8988T (cell line): ENCODE measurements at regions not wholly inside any gene's neighbourhood (a gene's known extent, or its start where the extent isn't known, plus 50 kb on each side); places are given as distances from the start of the nearest gene placed in this dataset.
"Not testable (repeated sequence)": the region's sequence is repeated elsewhere in the genome, so short reads cannot be mapped to it uniquely, and the experiment has no call there.

ENCODE experiments used
- DNase-seq: peaks from one replicate; pipeline ENCODE4 v3.0.0; 2011

DNA sequence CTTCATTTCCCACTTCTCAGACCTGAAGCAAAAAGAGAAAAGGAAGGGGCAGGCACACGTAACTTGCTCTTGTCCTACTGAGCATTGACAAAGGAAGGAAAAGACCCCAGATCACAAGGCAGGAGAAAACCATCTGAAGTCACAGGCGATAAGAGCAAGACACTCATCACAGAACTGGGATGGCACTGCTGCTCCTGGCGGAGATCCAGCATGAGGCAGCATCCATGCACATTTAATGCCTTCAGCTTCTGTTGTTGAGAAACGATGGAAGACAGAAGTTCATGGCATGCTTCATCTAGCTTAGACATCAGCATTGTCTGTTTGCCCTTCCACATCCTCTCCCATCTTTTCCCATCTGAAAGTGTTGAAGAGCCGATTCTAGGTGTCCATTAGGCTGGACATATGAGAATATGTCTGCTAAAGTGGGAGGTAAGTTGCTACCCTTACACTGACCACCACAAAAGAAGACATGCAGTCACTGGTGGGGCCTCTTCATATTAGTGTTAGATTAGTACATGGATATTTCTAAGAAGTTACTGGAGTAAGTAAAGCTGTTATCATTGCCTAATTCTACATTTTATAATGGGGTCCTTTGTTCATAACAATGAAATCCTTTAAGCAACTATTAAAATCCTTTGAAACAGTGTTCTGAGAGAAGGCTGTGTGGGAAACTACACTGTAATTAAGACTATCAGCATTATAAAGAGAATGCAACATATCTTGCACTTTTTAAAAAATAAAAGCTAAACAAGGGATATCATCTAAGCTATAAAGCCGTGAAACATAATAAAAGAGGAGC lies 618.5 kb downstream of the C6orf118 start:
- no peak for DNase-seq

DNA sequence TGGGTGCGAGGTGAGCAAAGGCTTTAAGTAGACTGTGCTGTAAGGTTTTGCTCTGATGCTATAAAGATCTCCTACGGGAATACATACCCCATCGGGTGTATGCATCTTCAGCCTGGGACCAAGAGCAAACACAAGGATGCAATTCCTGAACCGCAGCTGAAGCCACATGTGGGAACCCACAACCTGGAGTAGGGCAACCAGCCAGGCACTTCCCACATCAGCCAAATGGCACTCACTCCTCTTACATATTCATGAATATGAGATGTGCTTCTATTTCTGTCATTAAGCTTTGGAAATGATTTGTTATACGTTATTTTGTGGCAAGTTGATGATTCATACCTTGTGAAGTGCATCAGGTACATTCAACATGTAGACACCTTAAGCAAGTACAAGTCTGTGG lies 619.2 kb downstream of the C6orf118 start:
- DNase-seq, result no peak

DNA sequence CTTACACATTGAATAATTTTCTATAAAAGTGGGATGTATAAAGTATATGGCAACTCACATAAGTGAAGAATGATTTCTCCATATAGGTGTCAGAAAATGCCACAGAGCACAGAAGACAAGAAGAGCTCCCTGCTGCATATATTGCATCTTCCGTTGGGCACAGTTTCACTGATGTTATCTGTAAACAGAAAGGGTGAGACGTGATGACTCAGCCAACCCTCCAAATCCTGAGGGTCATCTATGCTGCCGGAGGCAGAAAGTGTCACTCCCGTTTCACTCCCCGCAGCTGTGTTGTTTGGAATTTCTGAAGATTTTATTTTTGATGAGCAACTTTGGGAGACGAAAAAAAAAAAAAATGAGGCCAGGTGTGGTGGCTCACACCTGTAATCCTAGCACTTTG lies 644.1 kb downstream of the C6orf118 start:
- DNase-seq, result no peak

DNA sequence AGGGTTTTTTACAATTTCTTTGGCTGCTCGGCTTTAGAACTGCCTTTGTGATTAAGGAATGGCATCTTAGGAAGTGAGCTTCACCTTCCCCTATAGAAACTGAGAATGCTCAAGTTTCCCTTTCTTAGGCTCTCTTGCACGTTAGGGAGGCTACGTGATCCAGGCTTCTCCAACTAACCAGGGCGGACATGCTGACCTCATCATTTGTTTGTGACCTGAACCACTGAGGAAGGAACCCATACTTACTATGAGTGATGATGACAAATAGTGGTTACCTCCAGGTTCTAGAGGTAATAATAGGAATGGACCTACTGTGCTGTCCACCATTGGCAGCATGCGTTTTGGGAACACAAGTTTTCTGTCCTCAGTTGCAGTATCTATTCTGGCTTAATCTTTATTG lies 645.8 kb downstream of the C6orf118 start:
- DNase-seq, result no peak

DNA sequence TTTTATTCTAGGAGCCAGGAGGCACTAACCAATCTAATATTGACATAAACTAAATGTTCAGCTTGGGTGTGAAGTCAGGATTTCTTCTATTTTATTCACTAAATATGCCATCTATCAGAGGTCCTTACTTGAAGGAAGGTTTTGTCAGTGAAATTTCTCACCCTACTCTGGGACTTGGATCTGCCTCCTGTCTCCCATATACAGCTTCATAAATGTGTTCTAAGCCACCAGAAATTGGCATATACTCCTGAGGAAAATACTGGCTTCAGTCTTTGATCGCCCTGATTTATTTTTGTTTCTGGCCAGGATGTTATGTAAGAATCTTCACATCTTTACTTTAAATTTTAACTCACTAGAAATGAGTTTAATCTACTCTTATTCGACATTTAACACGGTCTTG lies 647.7 kb downstream of the C6orf118 start:
- DNase-seq, result no peak

DNA sequence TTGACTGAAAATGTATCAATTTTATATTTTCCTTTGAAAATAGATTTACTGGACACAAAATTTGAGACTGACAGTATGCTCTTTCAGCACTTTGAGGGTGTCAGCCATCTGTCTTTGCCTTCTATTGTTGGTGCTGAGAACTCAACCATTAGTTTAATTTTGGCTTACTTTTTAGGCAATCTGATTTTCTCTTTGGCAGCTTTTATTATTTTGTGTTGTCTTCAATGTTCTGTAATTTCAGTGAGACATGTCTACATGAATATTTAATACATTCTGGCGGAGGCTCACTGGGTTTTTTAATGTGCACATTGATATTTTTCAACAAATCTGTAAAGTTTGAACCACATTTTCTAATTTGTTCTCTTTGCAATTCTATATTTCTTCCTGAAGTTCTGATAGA lies 648.6 kb downstream of the C6orf118 start:
- DNase-seq, result no peak

DNA sequence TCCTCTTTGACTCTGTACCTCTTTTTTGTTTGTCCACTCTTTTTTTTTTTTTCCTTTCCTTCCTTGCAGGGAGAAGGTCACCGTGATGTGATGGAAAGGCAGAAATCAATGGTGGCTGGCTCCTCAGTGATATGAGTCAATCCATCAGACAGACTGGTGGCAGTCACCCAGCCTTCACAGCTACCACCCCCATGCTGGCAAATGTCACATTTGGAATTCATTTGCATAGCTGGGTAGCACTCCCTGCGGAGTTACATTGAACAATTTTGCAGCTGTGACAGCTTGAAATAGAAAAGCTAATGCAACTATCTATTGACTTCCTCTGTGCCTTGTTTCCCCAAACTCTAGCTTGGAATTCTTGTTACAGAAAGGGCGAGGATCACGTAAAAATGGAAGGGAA lies 668.4 kb downstream of the C6orf118 start:
- no peak for DNase-seq

DNA sequence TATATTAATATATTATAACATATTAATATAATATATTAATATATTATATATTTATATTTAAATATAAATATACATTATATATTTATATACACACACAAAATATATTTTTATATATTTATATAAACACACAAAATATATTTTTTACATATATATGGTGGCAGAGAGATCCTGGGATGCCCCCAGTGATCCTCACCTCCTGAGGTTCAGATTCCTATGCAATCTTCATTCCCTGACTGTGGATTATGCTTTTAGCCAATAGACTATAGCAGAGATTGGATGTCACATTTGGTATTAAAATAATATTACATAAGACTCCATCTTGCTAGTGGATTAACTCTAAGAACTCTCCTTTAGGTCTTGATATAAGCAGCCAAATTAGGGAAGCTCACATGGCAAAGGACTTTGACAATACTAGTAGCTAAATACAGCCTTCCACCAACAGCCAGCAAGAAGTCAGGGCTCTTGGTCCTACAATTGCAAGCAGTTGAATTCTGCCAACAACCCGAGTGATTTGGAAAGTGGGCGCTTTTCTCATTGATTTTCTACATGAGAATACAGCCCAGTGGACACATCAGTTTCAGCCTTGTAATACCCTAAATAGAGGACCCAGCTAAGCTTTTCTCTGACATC lies 681.0 kb downstream of the C6orf118 start:
- DNase-seq, result no peak

DNA sequence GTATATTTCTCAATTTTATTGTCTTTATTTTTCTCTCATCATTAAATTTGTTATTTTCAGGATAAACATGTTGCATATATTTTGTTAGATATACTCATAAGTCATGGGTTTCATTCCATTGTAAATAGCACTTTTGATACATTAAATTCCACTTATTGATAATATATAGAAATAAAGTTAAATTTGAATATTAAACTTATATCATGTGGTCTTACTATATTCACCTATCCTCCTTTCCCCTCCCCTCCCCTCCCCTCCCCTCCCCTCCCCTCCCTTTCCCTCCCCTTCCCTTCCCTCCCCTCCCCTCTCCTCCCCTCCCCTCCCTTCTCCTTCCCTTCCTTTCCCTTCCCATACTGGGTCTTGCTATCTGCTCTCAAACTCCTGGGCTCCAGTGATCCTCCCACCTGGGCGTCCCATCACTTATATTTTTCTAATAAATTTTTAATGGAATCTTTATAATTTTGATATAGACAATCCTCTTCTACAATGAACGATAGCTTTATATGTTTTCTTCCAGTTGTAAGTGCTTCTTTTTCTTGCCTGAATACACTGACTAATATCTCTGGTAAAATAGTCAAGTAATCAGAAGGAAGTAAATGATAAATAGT lies 692.4 kb downstream of the C6orf118 start:
- no peak for DNase-seq

DNA sequence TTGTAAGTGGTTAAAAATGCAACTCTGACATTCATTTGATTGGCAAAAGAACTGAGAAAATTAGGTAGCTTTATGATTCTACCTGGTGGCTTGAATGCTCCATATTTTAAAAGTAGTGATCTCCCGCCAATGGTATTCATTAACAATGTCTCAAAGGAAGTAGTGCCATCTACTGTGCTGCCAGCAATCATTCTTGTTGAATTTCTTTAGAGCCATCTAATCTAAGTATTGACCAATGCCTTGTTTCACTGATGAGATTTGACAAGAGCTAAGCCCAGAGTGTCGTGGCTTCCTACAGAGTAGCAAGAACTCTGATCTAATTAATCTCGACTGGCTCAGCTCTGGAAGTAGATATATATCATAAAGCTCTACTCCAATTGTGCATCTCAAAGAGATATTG lies 696.7 kb downstream of the C6orf118 start:
- no peak for DNase-seq

DNA sequence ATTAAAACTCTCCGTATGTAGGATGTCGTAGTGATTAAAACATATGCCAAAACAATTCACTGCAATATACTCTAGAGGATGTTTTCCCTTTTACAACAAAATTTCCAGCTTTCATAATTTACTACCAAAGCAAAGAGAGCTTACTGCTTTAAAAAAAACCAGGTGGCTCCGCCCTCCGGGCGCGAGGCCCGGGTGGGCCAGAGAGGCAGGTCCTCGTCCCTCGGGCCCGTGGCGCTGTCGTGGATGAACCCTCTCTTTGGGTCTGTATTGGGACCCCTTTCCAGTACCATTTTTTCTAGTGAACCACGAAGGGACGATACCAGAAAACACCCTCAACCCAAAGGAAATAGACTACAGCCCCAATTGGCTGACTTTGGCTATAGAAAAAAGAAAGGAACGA lies 698.5 kb downstream of the C6orf118 start:
- DNase-seq, result not testable (repeated sequence)

DNA sequence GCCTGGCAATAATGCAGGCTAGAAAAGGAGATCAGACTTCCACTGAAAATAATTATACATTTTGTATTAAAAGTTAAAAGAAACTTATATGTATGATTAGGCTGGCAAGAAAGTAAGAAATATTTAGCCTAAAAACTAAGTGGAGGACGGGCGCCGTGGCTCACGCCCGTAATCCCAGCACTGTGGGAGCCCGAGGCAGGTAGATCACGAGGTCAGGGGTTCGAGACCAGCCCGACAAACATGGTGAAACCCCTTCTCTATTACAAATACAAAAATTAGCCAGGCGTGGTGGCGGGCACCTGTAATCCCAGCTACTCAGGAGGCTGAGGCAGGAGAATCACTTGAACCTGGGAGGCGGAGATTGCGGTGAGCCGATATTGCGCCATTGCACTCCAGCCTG lies 707.0 kb downstream of the C6orf118 start:
- not testable (repeated sequence) for DNase-seq

DNA sequence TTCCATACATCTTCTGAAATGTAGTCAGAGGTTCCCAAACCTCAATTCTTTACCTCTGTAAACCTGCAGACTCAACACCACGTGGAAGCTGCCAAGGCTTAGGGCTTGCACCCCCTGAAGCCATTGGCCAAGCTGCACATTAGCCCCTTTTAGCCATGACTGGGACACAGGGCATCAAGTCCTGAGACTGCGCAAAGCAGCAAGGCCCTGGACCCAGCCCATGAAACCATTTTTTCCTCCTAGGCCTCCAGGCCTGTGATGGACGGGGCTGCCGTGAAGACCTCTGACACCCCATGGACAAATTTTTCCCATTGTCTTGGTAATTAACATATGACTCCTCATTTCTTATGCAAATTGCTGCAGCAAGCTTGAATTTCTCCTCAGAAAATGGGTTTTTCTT lies 727.8 kb downstream of the C6orf118 start:
- DNase-seq, result no peak

DNA sequence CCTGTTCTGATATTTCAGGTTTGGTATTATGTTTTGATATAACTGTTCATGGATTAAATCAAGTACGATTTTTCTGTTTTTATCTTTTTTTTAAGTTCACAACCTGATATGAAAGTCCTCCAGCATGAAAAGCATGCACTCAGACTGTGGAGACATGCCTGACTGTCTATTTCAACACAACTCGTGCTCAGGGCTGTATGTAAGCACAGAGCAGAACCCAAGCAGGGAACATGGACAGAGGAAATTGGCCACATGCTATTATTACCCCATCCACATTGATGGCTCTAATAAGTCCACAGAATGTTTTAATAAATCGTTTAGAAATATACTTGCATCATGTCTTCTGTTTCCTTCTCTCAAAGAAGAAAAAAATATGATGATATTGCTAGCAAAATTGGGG lies 730.4 kb downstream of the C6orf118 start:
- DNase-seq, result no peak

DNA sequence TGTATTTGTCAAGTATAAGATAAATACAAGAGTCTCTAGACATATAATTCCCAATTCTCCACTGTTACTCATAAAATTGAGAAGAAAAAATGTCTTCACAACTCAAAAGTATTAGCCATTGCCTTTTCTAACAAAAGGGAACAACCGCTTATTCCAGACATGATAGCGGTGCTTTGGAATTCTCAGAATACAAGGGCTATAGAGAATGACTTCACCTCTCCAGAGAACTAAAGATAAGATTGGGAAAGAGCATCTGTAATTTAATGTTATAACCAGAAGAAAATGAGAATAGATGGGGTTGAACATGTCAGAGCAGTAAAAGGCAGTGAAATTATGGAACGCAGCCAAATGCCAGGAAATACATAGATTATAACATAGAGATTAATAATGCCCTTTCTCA lies 730.8 kb downstream of the C6orf118 start:
- no peak for DNase-seq

DNA sequence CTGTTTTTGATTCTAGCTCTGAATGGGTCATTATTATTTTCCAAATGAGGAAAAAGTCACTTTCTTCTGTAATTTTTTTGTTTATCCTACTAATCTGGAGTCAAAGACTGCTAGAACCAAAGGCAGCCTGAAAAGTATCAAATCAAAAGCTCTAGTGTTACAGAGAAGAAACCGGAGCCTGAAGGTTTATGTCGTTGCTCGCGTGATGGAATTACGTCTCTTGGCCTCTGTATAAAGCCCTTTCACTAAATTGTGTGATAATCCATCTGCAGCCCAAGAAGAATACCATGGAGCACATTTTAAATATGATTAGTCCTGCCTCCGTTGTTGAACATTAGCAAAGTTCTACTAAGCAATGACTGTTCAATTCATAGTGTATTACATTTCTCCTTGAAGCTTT lies 738.6 kb downstream of the C6orf118 start:
- no peak for DNase-seq

DNA sequence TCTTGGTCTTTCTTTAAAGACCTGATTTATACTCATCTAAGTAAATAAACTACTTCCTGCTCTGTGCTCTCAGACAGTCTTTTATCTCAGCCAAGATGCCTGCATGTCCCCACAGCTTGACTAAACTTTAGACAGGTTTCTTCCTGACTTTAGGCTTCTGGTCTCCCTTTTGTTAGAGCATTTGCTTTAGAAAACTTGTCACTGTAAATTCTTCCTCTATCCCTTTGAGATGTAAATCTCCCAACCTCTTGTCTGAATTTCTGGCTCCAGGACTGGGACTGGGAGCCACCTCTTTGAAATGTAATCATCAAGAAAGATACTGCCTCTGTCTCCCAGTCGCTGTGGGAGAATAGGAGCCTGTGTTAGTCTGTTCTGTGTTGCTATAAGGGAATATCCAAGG lies 739.9 kb downstream of the C6orf118 start:
- DNase-seq, result no peak

DNA sequence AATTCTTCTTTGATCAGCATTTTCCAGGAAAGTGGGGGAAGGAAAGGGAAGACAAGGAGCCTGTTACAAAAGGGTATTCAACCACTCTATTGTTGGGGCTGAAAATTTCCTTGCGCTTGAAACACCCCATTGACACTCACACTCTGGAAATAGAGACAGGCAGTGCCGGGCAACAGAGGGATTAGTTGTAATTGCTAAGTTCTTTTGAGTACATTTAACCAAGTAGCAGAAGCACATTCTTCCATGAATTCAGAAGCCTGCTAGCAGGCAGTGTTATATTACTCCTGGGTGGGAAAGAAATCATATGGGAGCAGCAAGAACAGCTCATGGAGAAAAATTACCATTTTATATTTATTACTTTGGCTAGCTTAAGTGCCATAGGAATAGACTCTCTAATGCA lies 745.5 kb downstream of the C6orf118 start:
- no peak for DNase-seq

DNA sequence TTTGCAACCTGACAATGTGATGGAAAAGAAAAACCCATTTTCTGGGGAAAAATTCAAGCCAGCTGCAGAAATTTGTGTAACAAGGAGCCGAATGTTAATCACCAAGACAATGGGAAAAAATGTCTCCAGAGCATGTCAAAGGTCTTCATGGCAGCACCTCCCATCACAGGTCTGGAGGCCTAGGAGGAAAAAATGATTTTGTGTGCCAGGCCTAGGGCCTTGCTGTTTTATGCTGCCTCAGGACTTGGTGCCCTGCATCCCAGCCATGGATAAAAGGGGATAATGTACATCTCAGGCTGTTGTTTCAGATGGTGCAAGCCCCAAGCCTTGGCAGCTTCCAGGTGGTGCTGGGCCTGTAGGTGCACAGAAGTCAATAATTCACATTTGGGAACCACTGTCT lies 747.7 kb downstream of the C6orf118 start:
- DNase-seq, result no peak

DNA sequence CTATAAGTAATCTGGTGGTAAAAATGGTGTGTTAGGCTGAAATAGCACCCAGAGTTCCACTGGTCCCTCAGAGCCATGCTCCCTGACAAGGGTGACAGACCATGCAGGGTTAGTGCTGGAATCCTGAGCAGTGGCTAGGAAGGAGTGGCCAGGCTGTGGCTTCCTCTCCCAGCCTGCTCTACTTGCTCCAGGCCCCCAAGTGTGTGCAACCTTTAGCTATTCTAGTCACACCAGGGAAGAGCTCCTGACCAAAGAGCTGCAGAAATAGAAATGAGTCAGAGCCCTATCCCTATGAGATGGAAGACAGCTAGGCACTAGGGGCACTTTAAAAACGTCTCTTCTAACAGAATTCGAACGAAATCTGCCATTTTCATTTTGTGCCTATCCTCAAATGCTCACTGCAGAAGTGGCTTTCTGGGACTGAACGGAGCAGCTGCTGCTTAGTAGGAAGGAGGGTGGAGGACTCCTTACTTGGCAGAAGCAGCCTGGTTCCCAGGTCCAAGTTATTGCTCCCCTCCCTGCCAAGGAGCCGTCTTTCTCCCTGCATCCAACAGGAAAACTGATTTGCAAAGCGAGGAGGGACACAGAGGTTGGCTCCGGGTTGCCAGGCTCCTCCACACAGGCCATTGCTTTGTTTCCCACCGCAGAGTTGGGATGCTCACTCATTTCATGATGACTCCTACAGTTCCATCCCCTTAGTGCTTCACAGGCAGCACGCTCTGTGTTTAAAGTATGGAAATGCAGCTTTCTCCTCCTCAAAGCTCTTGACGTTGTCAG lies 754.5 kb downstream of the C6orf118 start:
- no peak for DNase-seq

DNA sequence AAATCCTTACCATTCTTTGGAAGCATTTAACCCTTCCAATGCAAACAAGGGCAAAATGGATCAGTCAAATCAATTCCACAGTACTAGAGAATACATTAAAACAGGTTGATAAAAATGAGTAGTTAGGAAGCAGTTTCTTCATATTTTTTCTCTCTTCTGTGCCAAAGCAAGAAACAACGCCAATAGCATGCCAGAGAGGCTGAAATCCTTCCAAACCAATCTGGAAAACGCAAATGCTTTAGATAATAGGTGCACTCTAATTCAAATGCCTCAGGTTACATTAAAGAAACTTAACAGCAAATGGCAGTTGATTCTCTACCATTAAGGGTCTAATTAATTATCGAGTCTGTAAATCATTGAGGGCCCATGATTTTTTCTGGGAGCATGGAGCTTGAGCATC lies 755.2 kb downstream of the C6orf118 start:
- no peak for DNase-seq

DNA sequence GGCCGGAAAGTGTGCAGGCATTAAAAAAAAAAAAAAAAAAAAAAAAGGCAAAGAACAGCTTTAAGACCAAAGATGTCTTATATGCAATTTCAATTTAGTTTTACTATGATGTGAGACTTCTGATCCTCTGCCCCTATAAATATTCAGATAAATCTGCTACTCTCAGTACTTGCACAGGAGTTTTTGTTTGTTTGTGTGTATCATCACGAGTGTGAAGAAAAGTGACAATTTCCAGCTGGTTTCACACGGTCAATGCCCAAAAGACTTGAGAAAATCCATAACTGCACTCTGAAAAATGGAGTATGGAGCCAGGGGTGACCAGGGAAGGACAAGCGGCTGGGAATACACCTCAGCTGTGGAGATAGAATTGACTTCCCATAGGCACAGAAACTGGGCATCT lies 757.7 kb downstream of the C6orf118 start:
- DNase-seq, result no peak

DNA sequence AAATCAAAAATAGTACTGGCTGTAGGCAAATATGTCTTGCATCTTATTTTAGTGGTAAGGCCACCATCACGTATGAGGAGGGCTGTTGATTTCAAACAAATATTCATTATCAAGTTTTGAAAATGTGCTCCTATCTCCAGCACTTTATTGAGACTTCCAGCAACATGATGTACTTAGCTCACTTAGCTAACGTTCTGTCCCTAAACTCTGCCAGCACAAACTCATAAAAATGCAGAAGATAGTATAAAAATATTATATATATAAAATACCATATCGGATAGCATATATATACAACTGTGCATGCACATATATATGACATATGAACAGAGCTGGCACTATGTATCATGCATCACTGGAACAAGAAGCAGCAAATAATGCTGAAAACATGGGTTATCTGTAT lies 762.3 kb downstream of the C6orf118 start:
- no peak for DNase-seq

DNA sequence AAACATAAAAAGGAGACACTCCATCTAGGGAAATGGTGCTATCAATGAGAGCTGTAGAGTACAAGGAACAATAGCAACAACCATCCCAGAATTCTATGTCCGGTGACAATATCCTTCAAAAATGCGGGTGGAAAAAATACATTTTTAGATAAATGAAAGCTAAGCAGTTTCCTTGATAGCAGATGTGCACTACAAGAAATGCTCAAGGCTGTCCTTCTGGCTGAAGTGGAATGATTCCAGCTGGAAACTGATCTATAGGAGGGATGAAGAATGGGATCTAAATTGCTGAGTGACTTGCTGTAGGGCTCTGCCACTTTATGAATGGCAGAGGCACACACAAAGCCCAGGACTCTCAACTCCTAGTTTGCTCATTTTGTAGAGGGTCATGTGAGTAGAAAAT lies 763.1 kb downstream of the C6orf118 start:
- DNase-seq, result no peak
